HG02759 (cell line): ENCODE measurements at regions not wholly inside any gene's neighbourhood (a gene's known extent, or its start where the extent isn't known, plus 50 kb on each side); places are given as distances from the start of the nearest gene placed in this dataset.
A peak's percentile ranks its signal among the peaks of the same experiment; 100 is the strongest.
"Not testable (repeated sequence)": the region's sequence is repeated elsewhere in the genome, so short reads cannot be mapped to it uniquely, and the experiment has no call there.

Experiments used
- ATAC-seq: cut with Tn5 transposase; IDR thresholded peaks from one replicate; pipeline ENCODE4 v1.9.1; 2021; ENCODE audit warnings: mild to moderate bottlenecking, moderate library complexity; ENCODE audit not compliant: unreplicated experiment

DNA sequence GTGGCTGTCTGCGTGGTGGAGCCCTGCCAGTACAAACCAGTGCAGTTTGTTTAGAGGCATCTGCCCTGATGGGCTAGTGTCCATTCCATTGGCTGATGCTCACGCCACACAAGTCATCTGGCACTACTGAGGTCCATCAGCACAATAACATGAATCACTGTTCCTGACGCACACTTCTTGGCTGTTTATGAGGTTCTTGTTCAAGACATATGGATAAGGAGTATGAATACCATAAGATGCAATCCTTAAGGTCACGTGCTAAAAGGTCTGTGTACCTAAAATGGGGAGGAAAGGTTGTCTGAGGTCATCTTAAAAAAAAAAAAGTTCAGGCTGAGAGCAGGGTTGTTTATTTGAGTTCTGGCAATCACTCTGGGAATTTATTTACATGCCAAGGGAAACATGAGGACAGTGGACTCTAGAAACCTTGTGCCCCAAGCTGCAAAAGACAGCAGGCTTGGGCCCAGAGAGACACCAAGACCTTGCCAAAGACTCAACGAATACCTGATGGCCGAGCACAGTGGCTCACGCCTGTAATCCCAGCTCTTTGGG lies 54.1 kb upstream of the SHLD1 start:
- ATAC-seq: no peak

GRCh38 chr20:5691918-5692618 lies 58.1 kb upstream of the SHLD1 start:
- ATAC-seq: peak; percentile 100

DNA sequence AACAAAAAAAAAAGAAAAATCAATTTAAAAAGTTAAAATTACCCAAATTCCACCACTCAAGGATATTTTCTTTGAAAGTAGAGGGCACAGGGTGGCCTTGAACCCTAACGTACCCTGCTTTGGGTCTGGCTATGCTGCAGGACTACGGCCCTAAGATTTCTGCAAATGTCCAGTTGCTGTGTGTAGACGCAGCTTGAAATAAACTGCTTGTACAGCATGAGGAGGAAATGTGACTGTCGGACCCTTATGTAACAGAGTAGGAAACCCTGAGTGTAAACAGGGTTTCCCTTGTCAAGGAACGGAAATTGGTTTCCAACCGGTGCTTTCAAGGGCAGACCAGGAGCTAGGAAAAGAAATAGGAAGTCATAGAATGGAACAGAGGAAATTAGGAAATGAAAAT lies 60.7 kb upstream of the SHLD1 start:
- ATAC-seq: no peak

- no peak for ATAC-seq
These were observed 61.7 kb upstream of the SHLD1 start for GRCh38 chr20:5688431-5688972.

DNA sequence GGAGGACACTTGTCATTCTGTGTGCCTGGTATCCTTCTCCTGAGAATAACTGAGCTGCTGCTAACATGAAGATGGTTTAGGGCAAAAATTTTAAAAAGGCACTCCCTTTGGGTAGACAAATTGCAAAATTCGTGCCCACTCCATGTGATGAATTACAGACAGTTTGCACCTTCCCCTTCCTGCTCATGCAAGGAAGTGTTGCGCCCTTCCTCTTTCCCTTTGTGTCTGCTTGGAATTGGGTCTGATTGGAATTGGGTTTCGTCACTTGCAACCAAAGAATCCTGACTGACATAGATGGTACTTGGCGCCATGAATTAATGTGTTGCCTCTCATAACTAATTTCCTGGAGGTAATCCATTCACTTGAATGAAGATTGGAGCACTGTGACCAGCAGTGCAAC lies 62.3 kb upstream of the SHLD1 start:
- no peak for ATAC-seq

DNA sequence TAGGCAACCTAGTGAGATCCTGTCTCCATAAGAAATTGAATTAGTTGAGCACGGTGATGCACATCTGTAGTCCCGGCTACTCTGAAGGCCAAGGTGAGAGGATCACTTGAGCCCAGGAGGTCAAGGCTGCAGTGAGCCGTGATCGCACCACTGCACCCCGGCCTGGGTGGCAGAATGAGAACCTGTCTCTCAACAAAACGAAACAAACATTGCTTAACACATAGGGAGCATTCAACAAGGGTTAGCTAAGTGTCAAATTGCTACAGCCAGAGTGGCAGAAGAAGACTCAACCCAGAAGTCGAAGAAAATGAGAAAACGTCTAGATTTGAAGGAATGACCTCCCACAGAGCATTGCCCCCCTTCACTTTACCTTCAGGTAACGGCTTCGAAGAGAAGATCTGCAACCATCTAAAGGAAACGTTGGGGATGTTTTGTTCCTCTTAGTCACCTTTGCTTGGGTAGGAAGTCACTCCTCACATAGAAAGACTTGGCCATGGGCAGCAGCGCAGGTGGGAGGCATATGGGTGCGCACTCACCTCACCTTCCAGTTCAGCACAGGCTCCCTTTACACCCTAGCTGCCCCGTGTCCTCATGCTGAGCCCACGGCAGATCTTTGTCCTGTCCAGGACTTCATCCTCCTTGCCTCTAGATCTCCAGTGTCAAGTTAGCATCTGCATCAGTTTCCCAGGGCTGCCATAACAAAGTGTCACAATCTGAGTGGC lies 63.7 kb upstream of the SHLD1 start:
- no peak for ATAC-seq

DNA sequence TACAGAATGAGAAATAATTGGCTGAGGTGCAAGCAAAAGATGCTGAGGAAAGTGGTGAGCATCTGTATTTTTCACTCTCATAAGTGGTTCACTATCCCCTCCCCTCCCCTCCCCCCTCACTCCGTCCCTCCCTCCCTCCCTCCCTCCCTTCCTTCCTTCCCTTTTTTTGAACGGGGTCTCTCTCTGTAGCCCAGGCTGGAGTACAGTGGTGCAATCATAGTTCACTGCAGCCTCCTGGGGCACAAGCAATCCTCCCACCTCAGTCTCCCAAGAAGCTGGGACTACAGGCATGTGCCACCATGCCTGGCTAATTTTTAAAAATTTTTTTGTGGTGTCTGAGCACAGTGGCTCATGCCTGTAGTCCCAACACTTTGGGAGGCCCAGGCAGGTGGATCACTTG lies 67.6 kb upstream of the SHLD1 start:
- not testable (repeated sequence) for ATAC-seq

DNA sequence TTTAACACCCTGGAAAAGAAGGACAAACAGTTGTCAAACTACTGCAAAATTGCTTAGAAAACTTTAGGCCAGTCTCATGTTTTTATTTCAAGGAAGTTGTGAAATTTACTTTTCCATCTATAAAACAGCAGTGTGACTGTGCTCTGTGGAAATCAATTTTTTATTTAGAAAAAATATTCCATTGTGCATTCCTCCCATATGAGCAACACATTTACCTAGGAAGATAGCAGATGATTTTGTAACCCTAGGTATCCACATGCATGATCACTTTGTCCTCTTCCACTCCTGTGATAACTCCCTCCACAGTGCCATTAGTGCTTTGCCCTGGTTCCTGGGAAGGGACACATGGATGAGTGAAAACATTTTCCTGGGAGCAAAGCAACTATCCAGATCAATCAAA lies 69.4 kb upstream of the GPCPD1 start:
- no peak for ATAC-seq

DNA sequence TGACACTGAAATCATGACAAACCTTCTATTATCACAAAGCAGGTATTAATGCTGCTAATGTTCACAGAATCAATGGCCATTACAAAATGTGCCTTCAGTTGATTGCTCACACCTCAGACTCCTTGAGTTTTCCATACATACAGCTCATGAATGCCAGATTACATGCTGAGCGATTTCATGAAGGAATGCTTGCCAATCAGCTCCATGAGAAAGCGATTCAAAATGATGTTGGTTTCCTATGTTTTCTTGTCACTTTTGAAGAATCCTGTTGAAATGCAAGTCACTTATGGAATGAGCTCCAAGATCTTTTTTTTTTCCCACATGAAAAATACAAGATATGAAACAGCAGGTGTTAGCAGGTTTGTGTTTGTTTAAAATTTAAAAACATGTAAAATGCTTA lies 68.0 kb upstream of the GPCPD1 start:
- no peak for ATAC-seq

GRCh38 chr20:5677944-5678343 lies 67.1 kb upstream of the GPCPD1 start:
- ATAC-seq: not testable (repeated sequence)

GRCh38 chr20:5677389-5677788 lies 66.6 kb upstream of the GPCPD1 start:
- no peak for ATAC-seq

- no peak for ATAC-seq
These were observed 64.6 kb upstream of the GPCPD1 start for GRCh38 chr20:5675103-5676091.

DNA sequence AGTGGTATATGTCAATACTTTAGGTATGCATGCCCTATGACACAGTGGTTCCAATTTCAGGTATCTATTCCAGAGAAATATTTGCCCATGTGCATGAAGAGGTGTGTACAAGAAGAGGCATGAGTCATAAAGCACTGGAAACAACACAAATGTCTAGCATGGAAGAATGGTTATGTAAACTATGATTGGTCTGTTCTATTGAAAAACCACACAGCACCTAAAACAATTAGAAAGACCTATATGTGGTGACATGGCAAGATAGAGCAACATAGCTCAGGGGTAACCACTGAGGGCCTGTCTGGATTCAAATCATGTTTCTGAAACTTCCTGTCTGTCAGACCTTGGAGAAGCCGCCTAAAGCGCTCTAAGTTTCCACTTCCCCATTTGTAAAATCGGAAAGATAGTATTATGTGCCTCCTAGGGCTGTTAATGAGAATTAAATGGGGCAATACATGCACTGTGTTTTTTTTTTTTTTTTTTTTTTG lies 63.4 kb upstream of the GPCPD1 start:
- peak; percentile 83 for ATAC-seq

- ATAC-seq: no peak
These were observed 60.1 kb upstream of the GPCPD1 start for GRCh38 chr20:5670874-5671273.

DNA sequence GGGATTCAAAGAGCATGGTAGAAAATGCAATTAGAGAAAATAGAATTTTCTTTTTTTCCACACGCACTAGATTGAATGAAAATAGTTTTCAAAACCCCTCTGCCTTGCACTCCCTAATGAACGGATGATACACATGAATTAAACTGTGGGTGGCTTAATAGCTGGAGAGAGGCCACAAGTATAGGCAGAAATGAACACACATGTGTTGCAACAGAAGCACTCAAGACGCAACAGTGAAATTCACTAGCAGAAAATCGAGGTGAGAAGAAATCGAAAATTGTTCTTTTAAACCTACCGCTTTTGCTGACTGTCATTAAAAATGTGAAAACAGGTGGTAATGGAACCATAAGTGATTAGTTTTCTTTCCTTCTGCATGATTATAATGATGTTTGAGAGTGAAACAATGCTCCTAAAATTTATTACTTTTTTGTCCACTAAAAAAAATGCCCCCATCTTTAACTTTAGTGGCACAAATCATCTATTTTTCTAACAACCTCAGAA lies 59.3 kb upstream of the GPCPD1 start:
- ATAC-seq: no peak

- no peak for ATAC-seq
These were observed 57.7 kb upstream of the GPCPD1 start for GRCh38 chr20:5668529-5668868.

DNA sequence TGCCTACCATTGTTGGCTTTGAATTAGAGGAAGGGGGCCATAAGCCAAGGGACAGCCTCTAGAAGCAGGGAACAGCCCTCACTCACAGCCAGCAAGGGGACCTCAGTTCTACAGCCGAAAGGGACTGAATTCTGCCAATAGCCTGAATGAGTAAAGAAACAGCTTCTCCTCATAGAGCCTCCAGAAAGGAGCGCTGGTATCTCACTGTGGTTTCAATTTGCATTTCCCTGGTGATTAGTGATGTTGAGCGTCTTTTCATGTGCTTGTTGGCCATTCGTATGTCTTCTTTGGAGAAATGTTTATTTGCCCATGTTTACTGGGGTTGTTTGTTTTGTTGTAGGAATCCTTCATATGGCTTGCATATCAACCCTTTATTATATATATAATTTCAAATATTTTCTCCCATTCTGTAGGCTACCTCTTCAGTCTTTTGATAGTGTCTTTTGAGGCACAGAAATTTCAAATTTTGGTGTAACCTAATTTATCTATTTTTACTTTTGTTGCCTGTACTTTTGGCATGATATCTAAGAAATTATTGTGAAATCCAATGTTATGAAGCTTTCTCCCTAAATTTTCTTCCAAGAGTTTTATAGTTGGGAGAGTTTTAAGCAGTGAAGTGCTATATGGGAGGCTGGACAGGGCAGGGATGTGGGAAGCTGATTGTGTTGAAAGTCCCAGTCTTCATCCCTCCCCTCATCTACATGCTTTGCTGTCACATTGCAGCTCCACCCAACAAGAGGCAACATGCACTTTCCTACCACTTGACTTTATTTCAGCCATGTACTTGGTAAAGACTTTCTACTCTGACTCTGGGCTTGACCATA lies 57.1 kb upstream of the GPCPD1 start:
- peak; percentile 45 for ATAC-seq

GRCh38 chr20:5665417-5665816 lies 54.6 kb upstream of the GPCPD1 start:
- no peak for ATAC-seq

GRCh38 chr20:5663396-5663795 lies 52.6 kb upstream of the GPCPD1 start:
- no peak for ATAC-seq

DNA sequence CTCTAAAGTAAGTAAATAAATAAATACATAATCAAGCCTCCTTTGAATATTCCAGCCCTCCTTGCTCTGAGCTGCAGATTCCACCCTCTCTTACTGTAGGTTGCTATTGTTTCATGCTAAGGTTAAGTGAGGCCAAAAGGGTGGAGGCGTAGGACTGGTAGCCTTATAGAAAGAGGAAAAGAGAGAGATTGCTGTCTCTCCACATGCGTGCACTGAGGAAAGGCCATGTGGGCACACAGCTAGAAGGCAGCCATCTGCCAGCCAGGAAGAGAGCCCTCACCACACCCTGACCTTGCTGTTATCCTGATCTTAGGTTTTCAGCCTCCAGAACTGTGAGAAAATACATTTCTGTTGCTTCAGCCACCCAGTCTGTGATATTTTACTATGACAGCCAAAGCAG lies 52.0 kb upstream of the GPCPD1 start:
- no peak for ATAC-seq
